ENCODE measurements at regions not wholly inside any gene's neighbourhood (a gene's known extent, or its start where the extent isn't known, plus 50 kb on each side); places are given as distances from the start of the nearest gene placed in this dataset.

DNA sequence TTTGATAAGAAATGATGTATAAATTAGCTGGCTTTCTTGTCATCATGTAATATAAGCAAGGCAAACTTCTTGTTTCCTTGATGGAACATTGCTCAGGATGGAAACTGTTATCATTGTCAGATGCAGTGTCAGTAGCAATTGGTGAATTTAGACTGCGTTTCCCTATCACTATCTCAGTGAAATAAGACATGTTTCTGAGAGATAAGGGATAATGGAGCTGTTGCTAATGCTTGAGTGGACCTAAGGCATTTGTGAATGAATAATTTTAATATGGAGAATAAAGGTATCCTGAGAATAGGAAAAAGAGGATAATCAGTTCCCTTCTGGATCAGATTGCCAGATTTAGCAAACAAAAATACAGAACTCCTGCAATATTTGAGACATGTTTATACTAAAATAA is 160.9 kb downstream of the HLX start:
- TF ChIP-seq POLR2AphosphoS5 (IDR thresholded peaks at IDR 0.05; ENCODE audit: low read depth) (no peak), CTCF (IDR thresholded peaks at IDR 0.05; ENCODE audit: insufficient read depth, low read length) (no peak)
